H1 (cell line): ENCODE measurements at regions not wholly inside any gene's neighbourhood (a gene's known extent, or its start where the extent isn't known, plus 50 kb on each side); places are given as distances from the start of the nearest gene placed in this dataset.

Source experiments
- CTCF ChIA-PET: fragments of 300-600 bp; sonication (Branson Sonifier 250); formaldehyde crosslinking; loops from one replicate; lab custom pipeline; 2021; ENCODE audit not compliant: partially characterized antibody; lab: Charles Lee
- POLR2A ChIA-PET: fragments of 300-600 bp; sonication (Branson Sonifier 250); formaldehyde crosslinking; loops from one replicate; lab custom pipeline; 2021; ENCODE audit warnings: inconsistent platforms; ENCODE audit not compliant: partially characterized antibody; lab: Charles Lee
- DNase-seq, 2 experiments: peaks; one replicate each; pipeline versions ENCODE4 v3.0.0 to v3.0.0-alpha.2; 2010 to 2022; ENCODE audit warnings: low spot score in 2 of 2, low read depth in 1 of 2, mixed read lengths in 1 of 2
- FAIRE-seq: peaks from 2 replicates; lab custom pipeline; 2011; peaks lifted over from hg19 to GRCh38; lab: Jason Lieb, UNC
- H2AFZ ChIP-seq: 2 replicates; pipeline ENCODE4 v1.8.1; 2012; ENCODE audit warnings: low read length, inconsistent platforms
- H2AK5ac ChIP-seq: 2 replicates; pipeline ENCODE4 v1.6.1; 2013; ENCODE audit warnings: low read depth, low read length
- H2BK120ac ChIP-seq: replicated peaks from 2 replicates; pipeline ENCODE3; 2013; ENCODE audit warnings: low read depth, low read length, inconsistent platforms
- H2BK12ac ChIP-seq: 2 replicates; pipeline ENCODE4 v1.6.1; 2013; ENCODE audit warnings: low read depth, low read length
- H2BK15ac ChIP-seq: 2 replicates; pipeline ENCODE4 v1.6.1; 2013; ENCODE audit warnings: low read length
- H2BK20ac ChIP-seq: 2 replicates; pipeline ENCODE4 v1.6.1; 2013; ENCODE audit warnings: low read length
- H2BK5ac ChIP-seq: 2 replicates; pipeline ENCODE4 v1.6.1; 2013; ENCODE audit warnings: low read depth, low read length
- H3K14ac ChIP-seq: 2 replicates; pipeline ENCODE4 v1.6.1; 2013; ENCODE audit warnings: inconsistent platforms; ENCODE audit not compliant: insufficient read length
- H3K18ac ChIP-seq: 2 replicates; pipeline ENCODE4 v1.6.1; 2013; ENCODE audit warnings: low read length; ENCODE audit errors: extremely low read depth
- H3K23ac ChIP-seq: 2 replicates; pipeline ENCODE4 v1.6.1; 2013; ENCODE audit warnings: inconsistent platforms; ENCODE audit not compliant: insufficient read length
- H3K23me2 ChIP-seq: 2 replicates; pipeline ENCODE4 v1.6.1; 2013; ENCODE audit warnings: low read depth, low read length
- H3K27ac ChIP-seq: 2 replicates; pipeline ENCODE4 v1.6.1; 2011; ENCODE audit warnings: low read depth, low read length, inconsistent platforms
- H3K27me3 ChIP-seq, 4 experiments: replicated peaks in 1 of 4; 1 replicate in 1 of 4; 2 replicates in 3 of 4; pipeline versions ENCODE4 v1.6.1 to v1.8.1; 2011 to 2013; ENCODE audit warnings: low read length in 3 of 4, mild to moderate bottlenecking in 3 of 4, inconsistent platforms in 2 of 4, mixed read lengths in 2 of 4, moderate library complexity in 1 of 4; ENCODE audit not compliant: control insufficient read depth in 3 of 4, insufficient read depth in 3 of 4; ENCODE audit errors: extremely low read depth in 1 of 4
- H3K36me3 ChIP-seq, 4 experiments: 2 replicates each; pipeline versions ENCODE4 v1.6.1 to v1.8.1; 2011 to 2013; ENCODE audit warnings: mild to moderate bottlenecking in 4 of 4, low read length in 3 of 4, moderate library complexity in 2 of 4, control low read depth in 1 of 4, inconsistent platforms in 1 of 4; ENCODE audit not compliant: insufficient read depth in 4 of 4, control insufficient read depth in 2 of 4
- H3K4ac ChIP-seq: replicated peaks from 2 replicates; pipeline ENCODE3; 2013; ENCODE audit warnings: low read length, low read depth, mixed read lengths, inconsistent platforms; ENCODE audit not compliant: insufficient read length
- H3K4me1 ChIP-seq, 4 experiments: replicated peaks in 1 of 4; 1 replicate in 1 of 4; 2 replicates in 3 of 4; pipeline versions ENCODE4 v1.6.1 to v1.8.1; 2011 to 2013; ENCODE audit warnings: low read length in 3 of 4, inconsistent platforms in 2 of 4, mixed read lengths in 1 of 4; ENCODE audit not compliant: insufficient read depth in 4 of 4, control insufficient read depth in 3 of 4
- H3K4me2 ChIP-seq, 2 experiments: 2 replicates each; pipeline versions ENCODE4 v1.6.1 to v1.8.1; 2011 to 2013; ENCODE audit warnings: low read depth in 2 of 2, low read length in 2 of 2, control low read depth in 1 of 2, inconsistent platforms in 1 of 2, mild to moderate bottlenecking in 1 of 2; ENCODE audit not compliant: insufficient read depth in 1 of 2
- H3K4me3 ChIP-seq, 4 experiments: fragments of 200-600, 300-600 bp in 1 of 4; sonication (generic), shearing (Covaris generic), sonication (Bioruptor Twin) in 1 of 4; 2 replicates each; pipeline versions ENCODE4 v1.5.1 to v1.8.1; 2011 to 2016; ENCODE audit warnings: low read length in 4 of 4, low read depth in 3 of 4, control low read depth in 2 of 4, inconsistent platforms in 2 of 4, mild to moderate bottlenecking in 2 of 4, mixed read lengths in 1 of 4, moderate library complexity in 1 of 4; ENCODE audit not compliant: insufficient read depth in 2 of 4; ENCODE audit errors: extremely low read depth in 1 of 4
- H3K56ac ChIP-seq: replicated peaks from 2 replicates; pipeline ENCODE3; 2013; ENCODE audit warnings: low read depth, mild to moderate bottlenecking, mixed read lengths, low read length, inconsistent platforms; ENCODE audit not compliant: insufficient read length
- H3K79me1 ChIP-seq: 2 replicates; pipeline ENCODE4 v1.6.1; 2013; ENCODE audit warnings: low read depth, low read length, control low read depth
- H3K79me2 ChIP-seq, 2 experiments: 2 replicates each; pipeline versions ENCODE4 v1.6.1 to v1.8.1; 2012 to 2013; ENCODE audit warnings: low read length in 2 of 2, mild to moderate bottlenecking in 2 of 2, inconsistent platforms in 1 of 2; ENCODE audit not compliant: insufficient read depth in 2 of 2, control insufficient read depth in 1 of 2
- H3K9ac ChIP-seq, 4 experiments: replicated peaks in 1 of 4; 1 replicate in 1 of 4; 2 replicates in 3 of 4; pipeline versions ENCODE4 v1.6.1 to v1.8.1; 2011 to 2013; ENCODE audit warnings: low read depth in 3 of 4, low read length in 3 of 4, control low read depth in 2 of 4, mild to moderate bottlenecking in 2 of 4, moderate library complexity in 2 of 4, inconsistent platforms in 1 of 4; ENCODE audit errors: extremely low read depth in 1 of 4
- H3K9me3 ChIP-seq, 2 experiments: 2 replicates each; pipeline versions ENCODE4 v1.6.1 to v1.8.1; 2012 to 2013; ENCODE audit warnings: mild to moderate bottlenecking in 2 of 2, moderate library complexity in 2 of 2, control low read depth in 1 of 2, inconsistent platforms in 1 of 2, low read depth in 1 of 2, low read length in 1 of 2, mixed read lengths in 1 of 2; ENCODE audit not compliant: insufficient read depth in 2 of 2
- H4K20me1 ChIP-seq, 2 experiments: replicated peaks in 1 of 2; 2 replicates each; pipeline versions ENCODE3 to v1.8.1; 2011 to 2013; ENCODE audit warnings: inconsistent platforms in 2 of 2, low read length in 2 of 2, mild to moderate bottlenecking in 1 of 2; ENCODE audit not compliant: insufficient read depth in 2 of 2, control insufficient read depth in 1 of 2
- H4K5ac ChIP-seq: 2 replicates; pipeline ENCODE4 v1.6.1; 2013; ENCODE audit warnings: low read length, low read depth, mixed read lengths, inconsistent platforms; ENCODE audit not compliant: insufficient read length
- H4K8ac ChIP-seq: 2 replicates; pipeline ENCODE4 v1.8.0; 2013; ENCODE audit warnings: mild to moderate bottlenecking, moderate library complexity, low read length, inconsistent platforms; ENCODE audit not compliant: insufficient read depth; ENCODE audit errors: extremely low read depth
- H4K91ac ChIP-seq: replicated peaks from 2 replicates; pipeline ENCODE3; 2013; ENCODE audit warnings: low read length, mixed read lengths, inconsistent platforms; ENCODE audit not compliant: insufficient read length
- CHD2 ChIP-seq: IDR thresholded peaks from 2 replicates; pipeline ENCODE4 v1.6.1; 2012; ENCODE audit warnings: low read length, improper control_type of control experiment
- GABPA ChIP-seq: IDR thresholded peaks from 2 replicates; pipeline ENCODE4 v1.6.1; 2011; ENCODE audit warnings: mild to moderate bottlenecking, low read length, moderate library complexity, borderline replicate concordance; ENCODE audit not compliant: insufficient read depth
- JUN ChIP-seq: IDR thresholded peaks from 2 replicates; pipeline ENCODE4 v1.6.1; 2011; ENCODE audit warnings: low read depth, mild to moderate bottlenecking, improper control_type of control experiment, low read length
- SIN3A ChIP-seq, 2 experiments: IDR thresholded peaks in 1 of 2; conservative IDR thresholded peaks in 1 of 2; 2 replicates each; pipeline ENCODE4 v1.6.1; 2011 to 2012; ENCODE audit warnings: low read length in 2 of 2, improper control_type of control experiment in 1 of 2, low read depth in 1 of 2, mild to moderate bottlenecking in 1 of 2
- SP4 ChIP-seq: IDR thresholded peaks from 2 replicates; pipeline ENCODE4 v1.6.1; 2012; ENCODE audit warnings: low read length, inconsistent platforms
- WGBS, 2 experiments: shearing (Covaris generic) in 1 of 2; methylation state at CpG; one replicate each; pipeline versions ENCODE4 v1.1.6 to v1.1.7; 2013 to 2015; ENCODE audit warnings: low lambda C conversion rate in 2 of 2, mixed read lengths in 2 of 2, inconsistent platforms in 1 of 2, low coverage in 1 of 2, missing lambda C conversion rate in 1 of 2; ENCODE audit not compliant: insufficient replicate concordance in 2 of 2, insufficient coverage in 1 of 2, insufficient read length in 1 of 2; ENCODE audit errors: extremely low coverage in 1 of 2, missing lambda C conversion rate in 1 of 2; 5-methylcytosine and 5-hydroxymethylcytosine counted together

GRCh38 chr4:66197451-66197850 lies 527.2 kb upstream of the EPHA5 start:
- no peaks in the 10 kb centered on the region for H3K23me2 ChIP-seq
- FAIRE-seq: no peak

More at GRCh38 chr4:66197451-66197850, 527.2 kb upstream of the EPHA5 start:
- no peak overlapping the region for H2BK15ac ChIP-seq
- H3K27ac ChIP-seq: no peak overlapping the region
- no peaks in the 10 kb centered on the region for H3K36me3 ChIP-seq
- no peak overlapping the region for H3K4me3 ChIP-seq
- H2AK5ac ChIP-seq: no peak overlapping the region
- ChIA-PET POLR2A (no interaction called here), CTCF (no interaction called here)
- no peaks in the 10 kb centered on the region for H3K4me1 ChIP-seq
- H3K56ac ChIP-seq: no peak overlapping the region
- H3K18ac ChIP-seq: no peak overlapping the region
- H3K27me3 ChIP-seq: no peaks in the 10 kb centered on the region
- no peak overlapping the region for H2BK12ac ChIP-seq
- no peak for TF ChIP-seq GABPA
- TF ChIP-seq SIN3A (conservative IDR thresholded peaks at IDR 0.05 in 1 of 2, IDR thresholded peaks at IDR 0.05 in 1 of 2; ENCODE audit: low read depth in 1 of 2, low read length in 2 of 2): no peak
- TF ChIP-seq SP4: no peak
- TF ChIP-seq CHD2: no peak
- no peak for TF ChIP-seq JUN
- H3K79me1 ChIP-seq: no peaks in the 10 kb centered on the region
- WGBS, 2 experiments: 95% methylated on average over 1 of the region's 1 CpG; no CpG with 5 or more reads in 1 of the 2 experiments
- H3K79me2 ChIP-seq: no peaks in the 10 kb centered on the region
- no peak overlapping the region for H3K4ac ChIP-seq
- no peak overlapping the region for H2BK120ac ChIP-seq
- no peak overlapping the region for H2BK5ac ChIP-seq
- H3K23ac ChIP-seq: no peak overlapping the region
- H4K8ac ChIP-seq: no peak overlapping the region
- H2AFZ ChIP-seq: no peak overlapping the region
- no peak overlapping the region for H3K14ac ChIP-seq
- no peak overlapping the region for H3K4me2 ChIP-seq
- H4K91ac ChIP-seq: no peak overlapping the region
- no peak overlapping the region for H3K9ac ChIP-seq
- no peaks in the 10 kb centered on the region for H4K20me1 ChIP-seq
- H2BK20ac ChIP-seq: no peak overlapping the region
- no peak overlapping the region for H4K5ac ChIP-seq
- no peaks in the 10 kb centered on the region for H3K9me3 ChIP-seq
- DNase-seq: no peak
